HG02884 (cell line): ENCODE measurements at regions not wholly inside any gene's neighbourhood (a gene's known extent, or its start where the extent isn't known, plus 50 kb on each side); places are given as distances from the start of the nearest gene placed in this dataset.

ENCODE experiments used
- ATAC-seq: cut with Tn5 transposase; IDR thresholded peaks from one replicate; pipeline ENCODE4 v1.9.1; 2021; ENCODE audit warnings: mild to moderate bottlenecking, moderate library complexity; ENCODE audit not compliant: unreplicated experiment

- ATAC-seq, result no peak
These were observed 55.7 kb downstream of the CXCR4 start for GRCh38 chr2:136062066-136062837.

- ATAC-seq, result no peak
These were observed 57.5 kb downstream of the CXCR4 start for GRCh38 chr2:136060416-136060815.

GRCh38 chr2:136059036-136059472 lies 58.9 kb downstream of the CXCR4 start:
- peak; percentile 66 for ATAC-seq

GRCh38 chr2:136058262-136058661 lies 59.7 kb downstream of the CXCR4 start:
- no peak for ATAC-seq

GRCh38 chr2:136057802-136058140 lies 60.2 kb downstream of the CXCR4 start:
- ATAC-seq, result no peak

- ATAC-seq, result peak; percentile 30
These were observed 60.7 kb downstream of the CXCR4 start for GRCh38 chr2:136057023-136057801.

GRCh38 chr2:136055929-136056688 lies 61.8 kb downstream of the CXCR4 start:
- ATAC-seq, result peak; percentile 25

GRCh38 chr2:136054856-136055255 lies 63.1 kb downstream of the CXCR4 start:
- ATAC-seq, result no peak

GRCh38 chr2:136052369-136053362 lies 65.3 kb downstream of the CXCR4 start:
- peak; percentile 46 for ATAC-seq

GRCh38 chr2:136051725-136052048 lies 66.3 kb upstream of the DARS1 start:
- ATAC-seq, result no peak

GRCh38 chr2:136051001-136051724 lies 65.7 kb upstream of the DARS1 start:
- ATAC-seq, result peak; percentile 38

- no peak for ATAC-seq
These were observed 64.8 kb upstream of the DARS1 start for GRCh38 chr2:136049991-136050920.

- no peak for ATAC-seq
These were observed 63.8 kb upstream of the DARS1 start for GRCh38 chr2:136049011-136049742.

GRCh38 chr2:136045835-136046570 lies 60.6 kb upstream of the DARS1 start:
- ATAC-seq, result no peak

- no peak for ATAC-seq
These were observed 59.9 kb upstream of the DARS1 start for GRCh38 chr2:136045344-136045743.
